A549 (cell line): ENCODE measurements at regions not wholly inside any gene's neighbourhood (a gene's known extent, or its start where the extent isn't known, plus 50 kb on each side); places are given as distances from the start of the nearest gene placed in this dataset.

ENCODE experiments used
- BHLHE40 ChIP-seq: IDR thresholded peaks from 2 replicates; pipeline ENCODE4 v1.6.1; 2012; ENCODE audit warnings: low read depth, low read length, inconsistent platforms
- CHD4 ChIP-seq: fragments of 200-600 bp; sonication (generic); IDR thresholded peaks from 2 replicates; pipeline ENCODE4 v1.6.1; 2016; ENCODE audit warnings: antibody characterized with exemption, mild to moderate bottlenecking, borderline replicate concordance
- CTCF ChIP-seq: fragments of >200 bp; sonication (Bioruptor Twin); formaldehyde crosslinking; IDR thresholded peaks from 3 replicates; pipeline ENCODE4 v1.5.1; 2016
- EP300 ChIP-seq, 2 experiments: fragments of >200 bp; sonication (Bioruptor Twin); formaldehyde crosslinking; IDR thresholded peaks; 2 replicates in 1 of 2; 3 replicates in 1 of 2; pipeline ENCODE4 v1.6.1; 2016 to 2017
- FOXS1 ChIP-seq: fragments of 250-450 bp; sonication (Bioruptor Pico); IDR thresholded peaks from 2 replicates; pipeline ENCODE4 v1.5.0; 2020; ENCODE audit warnings: mild to moderate bottlenecking, moderate library complexity
- HMGXB4 ChIP-seq: fragments of 250-450 bp; sonication (Bioruptor Pico); IDR thresholded peaks from 2 replicates; pipeline ENCODE4 v1.5.0; 2021; ENCODE audit warnings: mild to moderate bottlenecking, moderate library complexity, borderline replicate concordance
- HOXB5 ChIP-seq: fragments of 250-450 bp; sonication (Bioruptor Pico); IDR thresholded peaks from 2 replicates; pipeline ENCODE4 v1.5.0; 2020; ENCODE audit warnings: mild to moderate bottlenecking, moderate library complexity
- POLR2A ChIP-seq: IDR thresholded peaks from 2 replicates; pipeline ENCODE4 v1.6.1; 2012; ENCODE audit warnings: mild to moderate bottlenecking, low read length
- RAD21 ChIP-seq, 2 experiments: fragments of >200 bp in 1 of 2; sonication (Bioruptor Twin) in 1 of 2; formaldehyde crosslinking in 1 of 2; IDR thresholded peaks in 1 of 2; conservative IDR thresholded peaks in 1 of 2; 2 replicates in 1 of 2; 3 replicates in 1 of 2; pipeline ENCODE4 v1.6.1; 2012 to 2018; ENCODE audit warnings: inconsistent platforms in 1 of 2
- RCOR1 ChIP-seq: fragments of 150-350 bp; IDR thresholded peaks from 2 replicates; pipeline ENCODE4 v1.6.1; 2014; ENCODE audit warnings: antibody characterized with exemption, low read length, low read depth
- SREBF2 ChIP-seq: fragments of 450-650 bp; IDR thresholded peaks from 2 replicates; pipeline ENCODE4 v1.6.1; 2014; ENCODE audit warnings: mild to moderate bottlenecking, moderate library complexity
- TFCP2L1 ChIP-seq: fragments of 250-450 bp; sonication (Bioruptor Pico); IDR thresholded peaks from 2 replicates; pipeline ENCODE4 v1.5.0; 2021; ENCODE audit warnings: mild to moderate bottlenecking
- USF2 ChIP-seq: fragments of 450-650 bp; IDR thresholded peaks from 2 replicates; pipeline ENCODE4 v1.6.1; 2014; ENCODE audit warnings: antibody characterized with exemption
- ZSCAN20 ChIP-seq: fragments of 250-450 bp; sonication (Bioruptor Pico); IDR thresholded peaks from 2 replicates; pipeline ENCODE4 v1.8.0; 2022; ENCODE audit warnings: mild to moderate bottlenecking, moderate library complexity

- TF ChIP-seq TFCP2L1 (CRISPR knock-in tag) (no peak), CTCF (no peak), BHLHE40 (no peak), USF2 (no peak), HMGXB4 (CRISPR knock-in tag) (no peak), RAD21 (conservative IDR thresholded peaks at IDR 0.05 in 1 of 2, IDR thresholded peaks at IDR 0.05 in 1 of 2) (no peak), EP300 (IDR thresholded peaks at IDR 0.05) (no peak), POLR2A (no peak), SREBF2 (no peak), HOXB5 (no peak), CHD4 (no peak), RCOR1 (no peak), ZSCAN20 (CRISPR knock-in tag) (no peak), FOXS1 (CRISPR knock-in tag) (no peak)
Observed at GRCh38 chr7:51521694-51522312, 205.2 kb upstream of the COBL start.
